HG03575 (cell line): ENCODE measurements at regions not wholly inside any gene's neighbourhood (a gene's known extent, or its start where the extent isn't known, plus 50 kb on each side); places are given as distances from the start of the nearest gene placed in this dataset.

Experiments
- ATAC-seq: cut with Tn5 transposase; IDR thresholded peaks from one replicate; pipeline ENCODE4 v1.9.1; 2021; ENCODE audit not compliant: unreplicated experiment, insufficient number of reproducible peaks, low FRiP score; ENCODE audit errors: extremely low read depth

DNA sequence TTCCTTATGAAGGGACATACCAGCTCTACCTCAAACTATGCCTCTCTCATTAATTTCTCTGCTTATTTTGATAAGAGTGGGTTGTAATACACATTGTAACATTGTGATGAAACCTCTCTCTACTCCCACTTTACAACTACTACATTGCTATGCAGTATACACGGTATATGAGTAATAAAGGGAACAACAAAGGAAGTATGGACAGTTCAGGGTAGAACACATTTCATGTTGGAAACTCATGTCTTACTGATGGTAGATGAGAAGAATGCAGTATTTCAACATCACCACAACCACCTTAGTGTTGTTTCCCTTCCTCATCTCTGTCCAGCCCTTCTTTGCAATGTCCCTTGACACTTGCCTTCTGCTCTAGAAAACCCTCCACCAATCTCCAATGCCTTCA, 515.9 kb upstream of the CELF4 start:
- no peak for ATAC-seq

- ATAC-seq, result no peak
Observed at GRCh38 chr18:38077229-38077628, 511.6 kb upstream of the CELF4 start.

- no peak for ATAC-seq
Observed at GRCh38 chr18:38076346-38077070, 510.9 kb upstream of the CELF4 start.

GRCh38 chr18:38074298-38074876, 508.8 kb upstream of the CELF4 start:
- no peak for ATAC-seq

DNA sequence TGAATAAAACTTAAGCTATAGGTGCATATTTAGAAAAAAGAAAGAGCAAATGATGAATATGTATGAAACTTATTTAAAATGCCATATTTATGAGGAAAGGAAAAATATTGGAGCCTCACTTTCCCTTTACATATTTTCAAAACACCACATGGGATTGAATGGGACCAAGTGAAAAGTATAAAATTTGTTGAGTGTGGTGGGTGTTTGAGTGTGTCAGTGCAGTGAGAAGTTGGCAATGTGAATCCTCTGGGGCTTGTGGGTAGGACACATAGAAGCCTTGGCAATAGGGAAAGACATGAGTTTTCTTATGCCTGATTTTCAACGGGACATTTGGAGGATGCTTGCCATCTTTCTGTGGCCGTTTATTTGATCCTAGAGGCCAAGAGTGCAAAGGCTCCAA, 502.2 kb upstream of the CELF4 start:
- ATAC-seq, result no peak

DNA sequence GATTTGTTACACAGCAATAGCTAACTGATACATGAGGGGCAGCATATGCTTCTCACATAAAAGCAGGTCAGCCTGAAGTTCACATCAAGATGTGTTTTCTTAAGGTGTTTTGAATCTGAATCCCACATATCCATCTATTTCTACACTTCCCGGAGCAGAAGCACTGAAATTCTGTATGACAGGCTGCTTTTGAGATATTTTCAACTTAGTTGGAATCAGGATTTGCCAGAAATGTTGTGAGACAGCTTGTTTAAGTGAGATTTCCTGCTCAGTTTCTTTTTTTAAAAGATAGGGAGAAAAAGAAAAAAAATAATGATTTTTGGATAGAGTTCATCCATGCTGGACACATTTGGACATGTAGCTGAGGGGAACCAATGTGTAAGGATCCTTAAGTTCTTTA, 501.5 kb upstream of the CELF4 start:
- ATAC-seq, result no peak

GRCh38 chr18:38052879-38053590, 487.4 kb upstream of the CELF4 start:
- ATAC-seq, result no peak

DNA sequence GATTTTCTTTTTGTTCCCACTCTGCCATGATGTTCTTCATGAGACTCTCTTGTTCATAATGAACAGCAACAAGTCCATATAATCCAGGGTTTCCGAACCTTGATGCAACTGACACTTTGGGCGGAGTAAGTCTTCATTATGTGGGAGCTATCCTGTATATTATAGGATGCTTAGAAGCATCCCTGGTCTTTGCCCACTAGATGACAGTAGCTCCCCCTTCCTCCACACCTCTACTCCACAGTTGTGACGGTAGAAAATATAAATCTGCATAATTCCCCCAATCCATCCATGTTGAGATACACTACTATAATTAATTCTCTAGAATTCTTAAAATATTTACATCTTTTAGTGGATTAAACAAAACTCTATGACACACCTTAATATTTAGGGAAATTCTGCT, 482.2 kb upstream of the CELF4 start:
- ATAC-seq, result no peak

GRCh38 chr18:38046651-38047050, 481.1 kb upstream of the CELF4 start:
- no peak for ATAC-seq

DNA sequence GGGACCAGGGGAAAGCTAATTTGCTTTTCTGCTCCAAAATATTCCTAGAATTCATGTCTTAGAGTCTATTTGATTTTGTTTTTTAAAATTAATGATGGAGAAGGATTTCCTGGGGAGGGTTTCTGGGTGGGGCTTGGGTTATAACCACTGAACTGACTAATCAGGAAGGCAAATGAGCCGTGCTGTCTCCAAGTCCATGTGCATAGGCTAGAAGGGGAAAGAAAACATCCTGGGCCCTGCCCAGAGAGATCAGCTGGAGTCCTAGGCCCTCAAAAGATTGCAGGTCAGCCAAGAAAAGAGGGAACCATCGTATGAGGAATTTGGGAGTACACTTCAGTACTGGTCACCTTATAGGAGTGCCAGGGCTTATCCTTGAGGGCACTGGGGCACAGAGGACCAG, 480.2 kb upstream of the CELF4 start:
- ATAC-seq, result no peak

DNA sequence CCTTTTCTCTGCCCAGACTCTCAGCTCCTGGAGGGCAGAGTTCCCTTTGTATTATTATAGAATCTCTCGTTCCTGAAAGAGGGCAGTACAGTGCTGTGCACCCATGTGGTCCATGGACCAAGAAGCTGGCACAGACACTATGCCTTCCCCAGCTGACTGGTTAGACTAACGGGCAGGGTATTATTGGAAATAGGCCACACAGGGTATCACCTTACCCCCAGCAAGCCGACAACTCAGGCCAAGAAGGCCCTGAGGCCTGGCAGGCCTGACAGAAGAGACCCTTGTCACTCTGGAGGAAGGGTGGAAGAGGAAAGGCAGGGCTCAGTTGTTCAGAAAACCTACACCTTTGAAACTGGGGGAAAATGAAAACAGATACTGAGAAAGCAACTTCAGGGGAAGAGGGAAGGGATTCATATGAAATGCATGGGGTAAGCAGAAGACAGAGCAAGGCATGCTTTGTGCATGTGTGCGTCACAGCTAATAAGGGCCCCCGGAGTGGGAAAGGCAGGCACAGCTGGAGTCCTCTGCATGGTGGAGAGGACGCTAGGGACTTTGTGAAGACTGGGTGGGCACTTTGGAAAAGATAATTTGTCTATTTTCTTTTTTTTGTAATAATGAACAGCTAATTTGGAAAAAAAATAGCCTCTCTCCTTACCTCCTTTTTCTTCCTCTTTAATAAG, 476.8 kb upstream of the CELF4 start:
- ATAC-seq, result no peak

GRCh38 chr18:38038242-38038641, 472.6 kb upstream of the CELF4 start:
- ATAC-seq, result no peak

- no peak for ATAC-seq
Observed at GRCh38 chr18:38035193-38035592, 469.6 kb upstream of the CELF4 start.

DNA sequence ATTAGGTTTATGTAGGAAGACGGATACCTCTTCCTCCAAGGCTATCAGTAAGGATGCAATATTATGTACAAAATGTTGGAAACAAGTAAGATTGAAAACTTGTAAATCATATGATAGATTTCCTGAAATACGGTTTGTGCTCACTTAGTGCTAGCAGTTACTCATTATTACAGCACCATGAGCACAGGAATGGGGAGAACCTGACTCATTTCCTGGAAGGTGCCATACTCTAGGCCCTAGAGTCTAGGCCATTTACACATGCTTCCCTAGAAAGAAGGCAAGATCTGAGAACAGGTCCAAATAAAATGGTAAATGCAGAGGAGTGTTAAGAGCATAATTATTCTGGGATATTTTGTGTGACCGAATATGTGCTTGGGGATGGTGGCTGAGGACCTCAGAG, 467.7 kb upstream of the CELF4 start:
- ATAC-seq, result no peak

DNA sequence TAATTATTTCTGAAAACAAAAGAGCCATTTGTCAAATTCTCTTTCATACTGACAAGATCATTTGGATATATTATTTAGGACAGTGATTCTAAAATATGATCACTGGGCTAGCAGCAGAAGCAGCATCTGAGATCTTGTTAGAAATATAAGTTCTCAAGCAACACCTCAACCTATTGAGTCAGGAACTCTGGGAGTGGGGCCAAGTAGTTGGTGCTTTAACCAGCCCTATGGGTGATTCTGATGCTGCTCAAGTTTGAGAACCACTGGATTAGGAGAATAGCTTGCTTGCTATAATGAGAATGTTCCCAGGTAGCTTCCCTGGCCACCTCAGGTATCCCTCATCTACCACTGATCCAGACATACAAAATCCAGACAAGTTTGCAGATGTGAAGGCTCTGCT, 466.9 kb upstream of the CELF4 start:
- no peak for ATAC-seq

GRCh38 chr18:38028946-38029345, 463.3 kb upstream of the CELF4 start:
- ATAC-seq, result no peak

DNA sequence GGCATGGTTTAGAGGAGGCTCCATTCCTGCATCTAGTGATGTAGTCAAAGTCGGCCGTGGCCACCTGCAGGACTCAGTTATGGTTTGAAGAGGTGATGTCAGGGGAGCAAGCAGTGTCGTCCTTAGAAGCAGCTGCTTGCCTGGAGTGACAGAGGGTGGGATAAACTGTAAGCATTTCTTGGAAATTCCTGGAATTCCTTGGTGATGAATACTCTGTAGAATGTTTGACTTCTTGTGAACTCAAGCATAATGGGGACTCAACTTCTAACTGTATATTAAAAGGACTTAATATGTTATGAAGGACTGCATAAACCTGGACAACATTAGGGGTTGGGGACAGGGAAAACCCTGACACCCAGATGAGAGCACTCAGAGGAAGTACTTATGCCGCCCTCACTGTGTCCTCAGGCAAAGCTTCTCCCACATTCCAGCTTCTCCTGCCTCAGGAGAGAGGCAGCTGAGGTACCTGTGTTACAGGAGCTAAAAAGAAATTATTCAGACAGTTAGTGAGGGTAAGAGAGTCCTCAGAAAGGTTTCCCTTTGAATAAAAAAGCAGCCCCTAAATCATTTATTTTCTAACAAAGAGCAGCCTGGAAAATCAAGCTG, 459.9 kb upstream of the CELF4 start:
- ATAC-seq, result no peak

DNA sequence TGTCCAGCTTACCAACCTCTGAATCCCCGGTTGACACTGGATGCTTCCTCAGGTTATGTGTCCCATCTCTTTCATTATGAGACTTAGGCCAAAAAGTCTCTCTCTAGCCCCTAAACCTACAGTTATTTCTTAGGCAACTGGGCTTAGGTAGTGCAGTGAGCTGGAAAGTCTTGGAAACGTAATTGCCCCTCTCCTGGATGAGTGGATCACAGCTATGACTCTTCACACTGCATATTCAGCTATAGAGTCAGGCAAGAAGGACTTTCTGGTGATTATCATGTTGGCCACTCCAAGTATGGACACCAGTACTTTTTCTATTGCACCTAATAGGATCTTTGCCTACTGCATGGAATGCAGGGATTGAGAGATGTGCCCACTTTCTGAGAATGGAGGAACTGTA, 458.3 kb upstream of the CELF4 start:
- no peak for ATAC-seq

DNA sequence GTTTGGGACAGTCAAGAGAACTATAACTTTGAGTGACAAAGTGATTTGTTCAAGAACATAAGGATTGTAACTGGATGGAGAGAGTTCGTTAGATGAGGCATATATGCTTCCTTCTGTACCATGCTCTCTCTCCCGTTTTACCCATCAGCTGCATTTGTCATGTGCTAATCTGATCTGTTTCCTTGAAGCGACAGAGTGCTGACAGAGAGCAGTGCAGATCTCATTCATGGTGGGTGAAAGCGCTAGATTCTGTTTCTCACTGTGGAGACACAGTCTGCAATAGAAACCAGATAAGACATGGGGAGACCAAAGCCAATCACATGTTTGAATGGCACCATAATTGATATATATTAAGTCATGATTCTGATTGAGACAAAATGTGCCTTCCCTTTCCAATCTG, 456.6 kb upstream of the CELF4 start:
- ATAC-seq, result no peak

DNA sequence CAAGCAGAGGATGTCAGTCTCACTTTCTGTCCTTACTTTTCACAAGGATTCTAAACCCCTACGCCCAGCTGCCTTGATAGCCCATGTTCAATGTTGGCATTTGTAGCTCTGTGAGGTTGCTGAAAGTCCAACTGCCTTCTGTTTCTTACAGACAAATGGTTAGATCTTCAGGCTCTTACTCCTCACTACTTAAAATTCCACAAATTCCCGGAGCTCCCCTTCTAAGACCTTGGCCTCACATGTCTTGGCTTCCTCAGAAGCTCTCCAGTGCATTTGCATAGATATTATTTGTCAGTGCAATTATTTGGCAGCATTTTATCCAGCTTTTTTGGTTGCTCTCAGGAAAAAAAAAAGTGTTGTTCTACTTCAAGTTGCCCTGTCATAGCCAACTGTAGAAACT, 453.7 kb upstream of the CELF4 start:
- no peak for ATAC-seq
